ENCODE measurements at regions not wholly inside any gene's neighbourhood (a gene's known extent, or its start where the extent isn't known, plus 50 kb on each side); places are given as distances from the start of the nearest gene placed in this dataset.

DNA sequence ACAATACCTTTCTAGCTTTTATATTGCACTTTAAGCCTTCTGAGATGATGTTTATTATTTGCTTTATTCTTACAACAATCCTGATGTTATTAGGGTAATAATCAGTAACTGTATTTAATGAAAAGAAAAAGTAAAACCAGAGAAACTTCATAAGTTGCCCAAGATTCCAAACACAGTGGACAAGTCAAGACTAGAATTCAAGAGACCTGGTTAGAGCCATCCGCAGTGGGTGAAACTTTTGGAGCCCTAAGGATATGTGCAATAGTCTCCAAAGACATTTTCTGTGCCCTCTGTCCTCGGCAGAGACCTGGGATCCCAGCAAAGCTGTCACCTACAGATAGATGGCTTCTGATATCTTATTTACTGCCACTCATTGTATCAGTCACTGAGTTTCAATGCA, 106.8 kb upstream of the DPT start:
- TF ChIP-seq, protein P1, sequence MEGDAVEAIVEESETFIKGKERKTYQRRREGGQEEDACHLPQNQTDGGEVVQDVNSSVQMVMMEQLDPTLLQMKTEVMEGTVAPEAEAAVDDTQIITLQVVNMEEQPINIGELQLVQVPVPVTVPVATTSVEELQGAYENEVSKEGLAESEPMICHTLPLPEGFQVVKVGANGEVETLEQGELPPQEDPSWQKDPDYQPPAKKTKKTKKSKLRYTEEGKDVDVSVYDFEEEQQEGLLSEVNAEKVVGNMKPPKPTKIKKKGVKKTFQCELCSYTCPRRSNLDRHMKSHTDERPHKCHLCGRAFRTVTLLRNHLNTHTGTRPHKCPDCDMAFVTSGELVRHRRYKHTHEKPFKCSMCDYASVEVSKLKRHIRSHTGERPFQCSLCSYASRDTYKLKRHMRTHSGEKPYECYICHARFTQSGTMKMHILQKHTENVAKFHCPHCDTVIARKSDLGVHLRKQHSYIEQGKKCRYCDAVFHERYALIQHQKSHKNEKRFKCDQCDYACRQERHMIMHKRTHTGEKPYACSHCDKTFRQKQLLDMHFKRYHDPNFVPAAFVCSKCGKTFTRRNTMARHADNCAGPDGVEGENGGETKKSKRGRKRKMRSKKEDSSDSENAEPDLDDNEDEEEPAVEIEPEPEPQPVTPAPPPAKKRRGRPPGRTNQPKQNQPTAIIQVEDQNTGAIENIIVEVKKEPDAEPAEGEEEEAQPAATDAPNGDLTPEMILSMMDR (IDR thresholded peaks at IDR 0.05; ENCODE audit: insufficient read depth, low read depth, low read length), result no peak
- no peak for TF ChIP-seq EZH2 (IDR thresholded peaks at IDR 0.05; ENCODE audit: insufficient read depth, low read length)

Measured in astrocyte (in vitro differentiated cells and primary cell).